GM12864 (cell line): ENCODE measurements at regions not wholly inside any gene's neighbourhood (a gene's known extent, or its start where the extent isn't known, plus 50 kb on each side); places are given as distances from the start of the nearest gene placed in this dataset.

Experiments
- DNase-seq: peaks from one replicate; pipeline ENCODE4 v3.0.0-alpha.2; 2011; ENCODE audit warnings: low read depth
- H3K4me3 ChIP-seq: 2 replicates; pipeline ENCODE4 v1.5.1; 2011; ENCODE audit warnings: mild to moderate bottlenecking, low read depth, low read length, control low read depth
- CTCF ChIP-seq: IDR thresholded peaks from 2 replicates; pipeline ENCODE4 v1.5.1; 2011; ENCODE audit warnings: low read depth, mild to moderate bottlenecking, moderate library complexity, low read length, control low read depth, inconsistent platforms; ENCODE audit errors: missing control alignments

- no peak for DNase-seq
- no peak for TF ChIP-seq CTCF
- no peak overlapping the region for H3K4me3 ChIP-seq
Observed at GRCh38 chr6:84876723-84877514, 112.5 kb upstream of the TBX18 start.

GRCh38 chr6:84872996-84873723 is 108.8 kb upstream of the TBX18 start:
- H3K4me3 ChIP-seq = no peak overlapping the region
- TF ChIP-seq CTCF = no peak
- DNase-seq = no peak

- DNase-seq = no peak
- TF ChIP-seq CTCF = no peak
- no peak overlapping the region for H3K4me3 ChIP-seq
Observed at GRCh38 chr6:84871925-84872324, 107.5 kb upstream of the TBX18 start.

- no peak for TF ChIP-seq CTCF
- DNase-seq = no peak
- H3K4me3 ChIP-seq = no peak overlapping the region
Observed at GRCh38 chr6:84870672-84871071, 106.3 kb upstream of the TBX18 start.

- TF ChIP-seq CTCF = no peak
- no peak overlapping the region for H3K4me3 ChIP-seq
- DNase-seq = no peak
Observed at GRCh38 chr6:84868149-84868548, 103.8 kb upstream of the TBX18 start.

- H3K4me3 ChIP-seq = no peak overlapping the region
- no peak for TF ChIP-seq CTCF
- DNase-seq = no peak
Observed at GRCh38 chr6:84867521-84867920, 103.1 kb upstream of the TBX18 start.
